PC-3 (cell line): ENCODE measurements at regions not wholly inside any gene's neighbourhood (a gene's known extent, or its start where the extent isn't known, plus 50 kb on each side); places are given as distances from the start of the nearest gene placed in this dataset.

Experiments used
- ATAC-seq: fragments of 200-7000 bp; cut with Tn5 transposase; 2 replicates; pipeline ENCODE4 v1.9.1; 2020; ENCODE audit warnings: mild to moderate bottlenecking, moderate library complexity
- BruUV-seq: library from RNA; stranded (reverse); fragments of 400-500 nt; replicated peaks from 2 replicates; lab custom pipeline; 2021; lab: Mats Ljungman, UMichigan
- CTCF ChIA-PET: fragments of 300-600 bp; sonication (Branson Sonifier 250); formaldehyde crosslinking; loops from one replicate; lab custom pipeline; 2022; ENCODE audit warnings: antibody characterized with exemption; lab: Charles Lee
- POLR2A ChIA-PET: fragments of 300-600 bp; sonication (Branson Sonifier 250); formaldehyde crosslinking; loops from one replicate; lab custom pipeline; 2022; ENCODE audit warnings: antibody characterized with exemption; ENCODE audit not compliant: unreplicated experiment; lab: Charles Lee
- DNase-seq: peaks from one replicate; pipeline ENCODE4 v3.0.0-alpha.2; 2015
- H2AFZ ChIP-seq: fragments of 300-600 bp; sonication (generic); 2 replicates; pipeline ENCODE4 v1.6.0; 2016; ENCODE audit warnings: antibody characterized with exemption, low read length
- H3F3A ChIP-seq: fragments of 300-600 bp; sonication (generic); one replicate; pipeline ENCODE4 v1.6.0; 2017; ENCODE audit warnings: antibody characterized with exemption, low read length, control low read depth, mild to moderate bottlenecking; ENCODE audit not compliant: unreplicated experiment
- H3K27ac ChIP-seq: fragments of 300-600 bp; sonication (generic); 2 replicates; pipeline ENCODE4 v1.5.1; 2016; ENCODE audit warnings: mild to moderate bottlenecking, low read length
- H3K27me3 ChIP-seq: fragments of 300-600 bp; sonication (generic); 2 replicates; pipeline ENCODE4 v1.6.1; 2016; ENCODE audit warnings: low read length, mixed read lengths
- H3K36me3 ChIP-seq: fragments of 300-600 bp; sonication (generic); 2 replicates; pipeline ENCODE4 v1.6.1; 2016; ENCODE audit warnings: low read depth, mixed run types, low read length, mixed read lengths
- H3K4me1 ChIP-seq: fragments of 300-600 bp; sonication (generic); 2 replicates; pipeline ENCODE4 v1.5.1; 2016; ENCODE audit warnings: low read length; ENCODE audit not compliant: insufficient read depth
- H3K4me2 ChIP-seq: fragments of 300-600 bp; sonication (generic); 2 replicates; pipeline ENCODE4 v1.6.0; 2016; ENCODE audit warnings: low read length
- H3K4me3 ChIP-seq: fragments of 300-600 bp; sonication (generic); 2 replicates; pipeline ENCODE4 v1.5.1; 2016; ENCODE audit warnings: mild to moderate bottlenecking, low read length, mixed read lengths
- H3K79me2 ChIP-seq: fragments of 300-600 bp; sonication (generic); 2 replicates; pipeline ENCODE4 v1.6.1; 2017; ENCODE audit warnings: low read length, mixed read lengths
- H3K9ac ChIP-seq: fragments of 300-600 bp; sonication (generic); 2 replicates; pipeline ENCODE4 v1.6.0; 2016; ENCODE audit warnings: mild to moderate bottlenecking, low read length
- H3K9me2 ChIP-seq: fragments of 300-600 bp; sonication (generic); replicated peaks from 2 replicates; pipeline ENCODE4 v1.6.1; 2016; ENCODE audit warnings: mixed run types, low read length, mixed read lengths
- H3K9me3 ChIP-seq: fragments of 300-600 bp; sonication (generic); 2 replicates; pipeline ENCODE4 v1.6.1; 2016; ENCODE audit warnings: low read length, mixed read lengths
- H4K20me1 ChIP-seq: fragments of 300-600 bp; sonication (generic); 2 replicates; pipeline ENCODE4 v1.6.1; 2016; ENCODE audit warnings: low read length, mixed read lengths
- EZH2 ChIP-seq: fragments of 300-600 bp; sonication (generic); IDR thresholded peaks from one replicate; pipeline ENCODE4 v1.6.1; 2017; ENCODE audit warnings: antibody characterized with exemption, mild to moderate bottlenecking, low read length; ENCODE audit not compliant: unreplicated experiment
- EZH2phosphoT487 ChIP-seq: fragments of 300-600 bp; sonication (generic); IDR thresholded peaks from 2 replicates; pipeline ENCODE4 v1.6.1; 2018; ENCODE audit warnings: mild to moderate bottlenecking, antibody characterized with exemption, low read length, borderline replicate concordance
- intact Hi-C: fragments of 100-400 bp; cut with micrococcal nuclease; formaldehyde crosslinking; loops from 2 replicates; pipeline ENCODE4 v1.9.0; 2023
- TF ChIP-seq, protein P1 (sequence below): fragments of 300-600 bp; sonication (generic); conservative IDR thresholded peaks from 2 replicates; pipeline ENCODE4 v1.5.1; 2017; ENCODE audit warnings: antibody characterized with exemption, low read depth, mild to moderate bottlenecking, low read length

DNA sequence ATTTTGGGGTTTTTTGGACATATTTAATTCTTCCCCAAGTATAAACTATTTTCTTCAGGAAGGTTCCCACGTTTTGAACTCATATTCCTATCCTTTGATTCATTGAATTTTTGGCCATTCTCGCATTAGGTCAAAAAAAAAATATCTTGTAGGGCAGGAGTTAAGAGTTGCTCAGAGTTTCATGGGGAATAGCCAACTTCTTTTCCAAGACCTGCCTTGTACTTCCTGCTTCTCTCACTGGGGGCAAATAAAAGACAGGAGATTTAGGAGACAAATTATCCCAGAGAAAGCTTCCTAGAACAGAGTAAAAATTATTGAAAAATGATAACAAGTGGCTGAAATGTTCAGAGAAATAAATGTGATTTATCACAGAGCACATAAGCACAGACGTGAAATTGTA lies 55.2 kb upstream of the BCL11A start:
- Histone ChIP-seq H3K9ac (no peak overlapping the region), H3K27me3 (peaks cover 80% of the 10 kb centered on the region), H3K9me3 (no peaks in the 10 kb centered on the region), H3K36me3 (no peaks in the 10 kb centered on the region), H3K79me2 (no peaks in the 10 kb centered on the region), H3K4me3 (no peak overlapping the region), H3K4me1 (no peaks in the 10 kb centered on the region), H3K4me2 (no peak overlapping the region), H3K27ac (no peak overlapping the region), H2AFZ (no peak overlapping the region), H4K20me1 (no peaks in the 10 kb centered on the region), H3F3A (no peaks in the 10 kb centered on the region), H3K9me2 (no peaks in the 10 kb centered on the region)
- POLR2A ChIA-PET, result no interaction called here
- BruUV-seq, result no TSS peak
- ATAC-seq, result no peak
- no peak for DNase-seq
- CTCF ChIA-PET, result no interaction called here
- intact Hi-C loops, result no loop called here
- TF ChIP-seq EZH2, result no peak
- TF ChIP-seq EZH2phosphoT487, result no peak
- TF ChIP-seq, protein P1, sequence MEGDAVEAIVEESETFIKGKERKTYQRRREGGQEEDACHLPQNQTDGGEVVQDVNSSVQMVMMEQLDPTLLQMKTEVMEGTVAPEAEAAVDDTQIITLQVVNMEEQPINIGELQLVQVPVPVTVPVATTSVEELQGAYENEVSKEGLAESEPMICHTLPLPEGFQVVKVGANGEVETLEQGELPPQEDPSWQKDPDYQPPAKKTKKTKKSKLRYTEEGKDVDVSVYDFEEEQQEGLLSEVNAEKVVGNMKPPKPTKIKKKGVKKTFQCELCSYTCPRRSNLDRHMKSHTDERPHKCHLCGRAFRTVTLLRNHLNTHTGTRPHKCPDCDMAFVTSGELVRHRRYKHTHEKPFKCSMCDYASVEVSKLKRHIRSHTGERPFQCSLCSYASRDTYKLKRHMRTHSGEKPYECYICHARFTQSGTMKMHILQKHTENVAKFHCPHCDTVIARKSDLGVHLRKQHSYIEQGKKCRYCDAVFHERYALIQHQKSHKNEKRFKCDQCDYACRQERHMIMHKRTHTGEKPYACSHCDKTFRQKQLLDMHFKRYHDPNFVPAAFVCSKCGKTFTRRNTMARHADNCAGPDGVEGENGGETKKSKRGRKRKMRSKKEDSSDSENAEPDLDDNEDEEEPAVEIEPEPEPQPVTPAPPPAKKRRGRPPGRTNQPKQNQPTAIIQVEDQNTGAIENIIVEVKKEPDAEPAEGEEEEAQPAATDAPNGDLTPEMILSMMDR, result no peak

DNA sequence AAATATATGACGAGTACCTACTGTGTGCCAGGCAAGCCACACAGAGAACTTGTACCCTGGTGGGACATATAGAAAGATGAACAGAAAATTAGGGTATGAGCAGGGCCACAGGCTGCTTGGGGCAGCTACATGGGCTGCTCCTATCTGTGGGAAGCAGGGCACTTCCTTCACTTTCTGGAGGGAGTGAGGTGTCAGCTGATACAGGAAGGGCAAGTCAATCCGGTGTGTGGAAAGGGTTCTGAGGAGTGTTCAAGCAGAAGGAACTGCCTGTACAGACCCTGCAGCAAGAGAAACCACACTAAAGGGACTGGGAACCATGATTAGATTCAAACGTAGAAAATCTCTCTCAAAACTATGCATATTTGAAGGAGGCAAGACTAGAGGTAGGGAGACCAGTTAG lies 58.6 kb upstream of the BCL11A start:
- intact Hi-C loops, result no loop called here
- H3K4me2 ChIP-seq, result no peak overlapping the region
- no peaks in the 10 kb centered on the region for H3K9me2 ChIP-seq
- H4K20me1 ChIP-seq, result no peaks in the 10 kb centered on the region
- H3K4me3 ChIP-seq, result no peak overlapping the region
- POLR2A ChIA-PET, result interaction anchor here (0.6 kb wide), 1 partner anchor 488 kb away, joined by 4 read pairs; no protein-coding TSS in a partner anchor
- no peak overlapping the region for H2AFZ ChIP-seq
- ATAC-seq (no peak), DNase-seq (no peak)
- no peaks in the 10 kb centered on the region for H3K36me3 ChIP-seq
- BruUV-seq, result no TSS peak
- peaks cover 61% of the 10 kb centered on the region for H3K27me3 ChIP-seq
- no peak overlapping the region for H3K27ac ChIP-seq
- H3K4me1 ChIP-seq, result no peaks in the 10 kb centered on the region
- H3K9ac ChIP-seq, result no peak overlapping the region
- no peaks in the 10 kb centered on the region for H3K9me3 ChIP-seq
- no peaks in the 10 kb centered on the region for H3F3A ChIP-seq
- CTCF ChIA-PET, result no interaction called here
- TF ChIP-seq, protein P1, result no peak
- TF ChIP-seq EZH2phosphoT487 (no peak), EZH2 (no peak)
- H3K79me2 ChIP-seq, result no peaks in the 10 kb centered on the region

GRCh38 chr2:60614319-60614718 lies 60.9 kb upstream of the BCL11A start:
- Histone ChIP-seq H3K27ac (no peak overlapping the region), H3K27me3 (peaks cover 43% of the 10 kb centered on the region), H4K20me1 (no peaks in the 10 kb centered on the region), H3K79me2 (no peaks in the 10 kb centered on the region), H3K4me1 (no peaks in the 10 kb centered on the region), H3K36me3 (no peaks in the 10 kb centered on the region), H3K4me2 (no peak overlapping the region), H2AFZ (no peak overlapping the region), H3K9me3 (no peaks in the 10 kb centered on the region), H3F3A (no peaks in the 10 kb centered on the region), H3K9ac (no peak overlapping the region), H3K4me3 (no peak overlapping the region), H3K9me2 (no peaks in the 10 kb centered on the region)
- no peak for DNase-seq
- no peak for ATAC-seq
- TF ChIP-seq EZH2phosphoT487 (no peak), EZH2 (no peak)
- TF ChIP-seq, protein P1, result no peak
- intact Hi-C loops, result no loop called here
- ChIA-PET POLR2A (no interaction called here), CTCF (no interaction called here)
- no TSS peak for BruUV-seq
